CD14-positive monocyte (primary cell): ENCODE measurements at regions not wholly inside any gene's neighbourhood (a gene's known extent, or its start where the extent isn't known, plus 50 kb on each side); places are given as distances from the start of the nearest gene placed in this dataset.

Source experiments
- DNase-seq, 3 donors: peaks; one replicate each; pipeline ENCODE4 v3.0.0-alpha.2; 2011 to 2022
- H2AFZ ChIP-seq: 2 replicates; pipeline ENCODE4 v1.6.0; 2012; ENCODE audit warnings: mild to moderate bottlenecking, low read depth, low read length, inconsistent platforms; ENCODE audit not compliant: insufficient read depth, poor library complexity, severe bottlenecking
- H3K27ac ChIP-seq, 2 donors: 1 replicate in 1 of 2; 2 replicates in 1 of 2; pipeline ENCODE4 v1.5.1; 2012 to 2013; ENCODE audit warnings: low read length in 2 of 2, control low read depth in 1 of 2, inconsistent platforms in 1 of 2, low read depth in 1 of 2, mild to moderate bottlenecking in 1 of 2
- H3K27me3 ChIP-seq, 2 donors: one replicate each; pipeline versions ENCODE4 v1.6.0 to v1.6.1; 2011 to 2013; ENCODE audit warnings: low read length in 2 of 2; ENCODE audit not compliant: control insufficient read depth in 2 of 2, insufficient read depth in 2 of 2
- H3K36me3 ChIP-seq, 2 donors: replicated peaks in 1 of 2; 1 replicate in 1 of 2; 2 replicates in 1 of 2; pipeline versions ENCODE4 v1.5.1 to v1.6.1; 2012 to 2013; ENCODE audit warnings: low read length in 2 of 2, control low read depth in 1 of 2, inconsistent platforms in 1 of 2, mild to moderate bottlenecking in 1 of 2; ENCODE audit not compliant: insufficient read depth in 2 of 2, control insufficient read depth in 1 of 2
- H3K4me1 ChIP-seq, 2 donors: 1 replicate in 1 of 2; 2 replicates in 1 of 2; pipeline versions ENCODE4 v1.5.1 to v1.6.1; 2012 to 2013; ENCODE audit warnings: low read length in 2 of 2, control low read depth in 1 of 2, inconsistent platforms in 1 of 2, mild to moderate bottlenecking in 1 of 2, moderate library complexity in 1 of 2; ENCODE audit not compliant: insufficient read depth in 2 of 2, control insufficient read depth in 1 of 2
- H3K4me2 ChIP-seq: replicated peaks from 2 replicates; pipeline ENCODE3; 2012; ENCODE audit warnings: low read length, moderate library complexity, mild to moderate bottlenecking; ENCODE audit not compliant: poor library complexity, severe bottlenecking; ENCODE audit errors: extremely low read depth
- H3K4me3 ChIP-seq, 3 experiments: fragments of 200-600 bp in 1 of 3; sonication (generic) in 1 of 3; replicated peaks in 1 of 3; 1 replicate in 2 of 3; 2 replicates in 1 of 3; pipeline ENCODE4 v1.5.1; 2011 to 2013; ENCODE audit warnings: low read length in 3 of 3, mild to moderate bottlenecking in 3 of 3, control low read depth in 2 of 3, low read depth in 2 of 3, inconsistent platforms in 1 of 3, moderate library complexity in 1 of 3
- H3K79me2 ChIP-seq: 2 replicates; pipeline ENCODE4 v1.6.0; 2012; ENCODE audit warnings: mild to moderate bottlenecking, control low read depth, inconsistent platforms, low read length, moderate library complexity; ENCODE audit not compliant: insufficient read depth
- H3K9ac ChIP-seq: 2 replicates; pipeline ENCODE4 v1.6.0; 2017; ENCODE audit warnings: low read length, mild to moderate bottlenecking; ENCODE audit not compliant: insufficient read depth, poor library complexity, severe bottlenecking
- H3K9me3 ChIP-seq, 2 donors: replicated peaks in 1 of 2; 1 replicate in 1 of 2; 2 replicates in 1 of 2; pipeline versions ENCODE4 v1.5.1 to v1.6.1; 2012 to 2013; ENCODE audit warnings: low read length in 2 of 2, control low read depth in 1 of 2; ENCODE audit not compliant: control insufficient read depth in 1 of 2, insufficient read depth in 1 of 2
- H4K20me1 ChIP-seq: 2 replicates; pipeline ENCODE4 v1.6.0; 2012; ENCODE audit warnings: mild to moderate bottlenecking, low read length, control low read depth, moderate library complexity; ENCODE audit not compliant: insufficient read depth
- H3K27ac Mint-ChIP-seq, 7 donors: one replicate each; pipeline ENCODE4 v1.8.0; 2020; ENCODE audit warnings: mild to moderate bottlenecking in 7 of 7, mixed read lengths in 7 of 7, moderate library complexity in 6 of 7, inconsistent platforms in 2 of 7
- H3K27me3 Mint-ChIP-seq, 3 donors: one replicate each; pipeline ENCODE4 v1.8.0; 2021 to 2022; ENCODE audit warnings: low read depth in 3 of 3, mild to moderate bottlenecking in 3 of 3, mixed read lengths in 3 of 3, moderate library complexity in 3 of 3, inconsistent platforms in 1 of 3
- H3K36me3 Mint-ChIP-seq, 2 donors: one replicate each; pipeline ENCODE4 v1.8.0; 2020; ENCODE audit warnings: mixed read lengths in 2 of 2, inconsistent platforms in 1 of 2, mild to moderate bottlenecking in 1 of 2
- H3K4me1 Mint-ChIP-seq: one replicate; pipeline ENCODE4 v1.8.0; 2020; ENCODE audit warnings: mild to moderate bottlenecking, mixed read lengths
- H3K4me3 Mint-ChIP-seq, 2 donors: one replicate each; pipeline ENCODE4 v1.8.0; 2020; ENCODE audit warnings: mild to moderate bottlenecking in 2 of 2, mixed read lengths in 2 of 2, moderate library complexity in 1 of 2
- H3K9me3 Mint-ChIP-seq, 7 donors: one replicate each; pipeline ENCODE4 v1.8.0; 2020 to 2022; ENCODE audit warnings: mixed read lengths in 7 of 7, mild to moderate bottlenecking in 6 of 7, moderate library complexity in 6 of 7, inconsistent platforms in 2 of 7
- CTCF ChIP-seq: fragments of 200-600 bp; IDR thresholded peaks from one replicate; pipeline ENCODE4 v1.8.0; 2022; ENCODE audit warnings: antibody characterized with exemption, mild to moderate bottlenecking
- WGBS: methylation state at CpG from one replicate; pipeline ENCODE4 v1.1.5; 2013; ENCODE audit warnings: missing lambda C conversion rate; ENCODE audit not compliant: insufficient coverage; 5-methylcytosine and 5-hydroxymethylcytosine counted together
- intact Hi-C, 2 donors: fragments of 100-400 bp; cut with micrococcal nuclease; formaldehyde crosslinking; loops; one replicate each; pipeline versions ENCODE4 v1.15.0 to v1.15.1; 2023

DNA sequence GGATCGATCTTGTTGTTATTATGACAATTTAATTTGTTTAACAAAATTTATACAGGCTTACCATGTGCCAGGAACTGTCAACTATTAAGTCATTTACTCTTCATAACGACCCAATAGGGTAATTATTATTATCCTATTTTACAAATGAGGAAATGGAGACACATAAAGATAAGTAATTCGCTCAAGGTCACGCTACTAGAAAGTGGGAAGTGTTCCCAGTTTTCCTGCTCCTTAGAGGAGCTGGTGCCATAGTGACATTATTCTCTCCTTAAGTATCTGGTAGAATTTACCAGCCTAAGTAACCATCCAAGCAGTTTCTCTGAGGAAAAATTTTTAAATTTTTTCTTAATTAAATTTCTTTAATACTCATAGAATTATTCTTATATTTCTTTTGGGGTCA, 360.9 kb upstream of the RNF32 start:
- H3K9me3 ChIP-seq = peaks cover 3 to 5% of the 10 kb centered on the region in 2 donors
- no peaks in the 10 kb centered on the region for H4K20me1 ChIP-seq
- no peaks in the 10 kb centered on the region for H3K4me1 ChIP-seq
- Mint-ChIP-seq H3K27ac (no peak overlapping the region), H3K4me3 (no peak overlapping the region), H3K36me3 (no peaks in the 10 kb centered on the region), H3K27me3 (peaks cover 0 to 3% (median 0%) of the 10 kb centered on the region in 3 donors), H3K9me3 (peaks cover 0 to 10% (median 5%) of the 10 kb centered on the region in 7 donors), H3K4me1 (no peaks in the 10 kb centered on the region)
- no peak overlapping the region for H3K4me3 ChIP-seq
- intact Hi-C loops = no loop called here
- TF ChIP-seq CTCF = no peak
- no CpG with 5 or more reads among the region's 4 CpGs for WGBS
- no peak for DNase-seq
- H3K27ac ChIP-seq = no peak overlapping the region
- H3K9ac ChIP-seq = no peak overlapping the region
- no peak overlapping the region for H3K4me2 ChIP-seq
- H3K36me3 ChIP-seq = no peaks in the 10 kb centered on the region
- no peaks in the 10 kb centered on the region for H3K79me2 ChIP-seq
- no peak overlapping the region for H2AFZ ChIP-seq
- H3K27me3 ChIP-seq = no peaks in the 10 kb centered on the region

DNA sequence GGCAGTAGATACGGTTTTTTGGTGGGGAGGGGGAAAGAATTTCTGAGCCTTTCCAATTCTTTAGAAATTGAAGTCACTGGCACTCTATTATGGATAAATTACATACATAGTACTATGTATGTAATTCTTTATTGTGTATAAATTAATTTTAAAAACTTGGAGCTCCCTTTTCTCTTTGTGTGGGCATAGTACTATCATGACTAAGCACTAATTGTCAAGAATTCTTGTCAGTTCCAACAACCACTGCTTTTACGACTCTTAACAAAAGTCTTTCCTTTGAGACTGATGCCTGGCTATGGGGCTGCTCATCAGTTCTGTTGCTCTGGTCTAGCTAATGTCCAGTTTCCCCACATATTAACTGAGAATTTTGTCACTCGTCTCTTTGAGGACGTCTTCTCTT, 365.3 kb upstream of the RNF32 start:
- H3K27ac Mint-ChIP-seq = no peak overlapping the region
- H3K4me1 Mint-ChIP-seq = no peaks in the 10 kb centered on the region
- 85% methylated on average over 3 of the region's 4 CpGs for WGBS
- Histone ChIP-seq H3K4me3 (no peak overlapping the region), H3K4me2 (no peak overlapping the region), H3K27me3 (no peaks in the 10 kb centered on the region), H2AFZ (no peak overlapping the region), H3K4me1 (no peaks in the 10 kb centered on the region), H3K9ac (no peak overlapping the region), H3K36me3 (no peaks in the 10 kb centered on the region), H3K9me3 (peaks cover 0 to 10% of the 10 kb centered on the region in 2 donors), H3K79me2 (no peaks in the 10 kb centered on the region), H4K20me1 (no peaks in the 10 kb centered on the region), H3K27ac (no peak overlapping the region)
- H3K36me3 Mint-ChIP-seq = no peaks in the 10 kb centered on the region
- H3K27me3 Mint-ChIP-seq = peaks cover 0 to 4% (median 0%) of the 10 kb centered on the region in 3 donors
- intact Hi-C loops = no loop called here
- no peak overlapping the region for H3K4me3 Mint-ChIP-seq
- peaks cover 0 to 8% (median 4%) of the 10 kb centered on the region in 7 donors for H3K9me3 Mint-ChIP-seq
- no peak for DNase-seq
- TF ChIP-seq CTCF = no peak
